Uterus (tissue), 3 donors: ENCODE measurements at regions not wholly inside any gene's neighbourhood (a gene's known extent, or its start where the extent isn't known, plus 50 kb on each side); places are given as distances from the start of the nearest gene placed in this dataset.
"Not testable (repeated sequence)": the region's sequence is repeated elsewhere in the genome, so short reads cannot be mapped to it uniquely, and the experiment has no call there.

Experiments used
- DNase-seq, 2 donors: peaks; one replicate each; pipeline ENCODE4 v3.0.0-alpha.2; 2019 to 2020
- H3K27ac ChIP-seq, 2 donors: fragments of 200-600 bp; sonication (generic); 1 replicate in 1 of 2; 2 replicates in 1 of 2; pipeline ENCODE4 v1.5.1; 2016 to 2018
- H3K27me3 ChIP-seq, 2 donors: fragments of 200-600 bp; sonication (generic); one replicate each; pipeline ENCODE4 v1.5.1; 2018 to 2019; ENCODE audit warnings: control low read depth in 1 of 2
- H3K36me3 ChIP-seq, 2 donors: fragments of 200-600 bp; sonication (generic); one replicate each; pipeline ENCODE4 v1.5.1; 2019; ENCODE audit warnings: control low read depth in 1 of 2
- H3K4me1 ChIP-seq, 2 donors: fragments of 200-600 bp; sonication (generic); one replicate each; pipeline ENCODE4 v1.5.1; 2018 to 2019; ENCODE audit warnings: control low read depth in 1 of 2
- H3K4me3 ChIP-seq, 2 donors: fragments of 200-600 bp; sonication (generic); 1 replicate in 1 of 2; 2 replicates in 1 of 2; pipeline ENCODE4 v1.5.1; 2018 to 2019; ENCODE audit warnings: mild to moderate bottlenecking in 1 of 2
- H3K9me3 ChIP-seq, 2 donors: fragments of 200-600 bp; sonication (generic); one replicate each; pipeline ENCODE4 v1.5.1; 2019; ENCODE audit warnings: control low read depth in 1 of 2
- CTCF ChIP-seq, 4 experiments: fragments of 200-600 bp in 2 of 4; fragments of 450-650 bp in 2 of 4; sonication (generic) in 2 of 4; IDR thresholded peaks; one replicate each; pipeline ENCODE4 v1.5.1; 2016 to 2019; ENCODE audit warnings: antibody characterized with exemption in 4 of 4, mild to moderate bottlenecking in 2 of 4, moderate library complexity in 1 of 4
- POLR2A ChIP-seq, 2 donors: fragments of 450-650 bp; IDR thresholded peaks; one replicate each; pipeline ENCODE4 v1.6.1; 2016; ENCODE audit warnings: antibody characterized with exemption in 2 of 2, mild to moderate bottlenecking in 1 of 2, moderate library complexity in 1 of 2
- intact Hi-C: fragments of 100-400 bp; cut with DNase I; formaldehyde crosslinking; loops from one replicate; pipeline ENCODE4 v1.15.1; 2023; ENCODE audit warnings: low total_unique reads
- donor health status: DM: yes; HTN: yes; CAD: no.

- H3K27me3 ChIP-seq = no peaks in the 10 kb centered on the region
- intact Hi-C loops = no loop called here
- H3K4me1 ChIP-seq = no peaks in the 10 kb centered on the region
- no peak overlapping the region for H3K27ac ChIP-seq
- no peaks in the 10 kb centered on the region for H3K9me3 ChIP-seq
- H3K4me3 ChIP-seq = no peak overlapping the region
- TF ChIP-seq POLR2A (IDR thresholded peaks at IDR 0.05) (no peak), CTCF (IDR thresholded peaks at IDR 0.05) (no peak)
- H3K36me3 ChIP-seq = no peaks in the 10 kb centered on the region
- no peak for DNase-seq
Measured at GRCh38 chr21:23817337-23817736, 1789.9 kb downstream of the MRPL39 start.

GRCh38 chr21:23812485-23812884 lies 1794.8 kb downstream of the MRPL39 start:
- H3K9me3 ChIP-seq = no peaks in the 10 kb centered on the region
- intact Hi-C loops = no loop called here
- no peak for DNase-seq
- TF ChIP-seq POLR2A (IDR thresholded peaks at IDR 0.05) = no peak
- no peak for TF ChIP-seq CTCF (IDR thresholded peaks at IDR 0.05)
- H3K27ac ChIP-seq = no peak overlapping the region
- H3K4me1 ChIP-seq = no peaks in the 10 kb centered on the region
- no peaks in the 10 kb centered on the region for H3K36me3 ChIP-seq
- no peaks in the 10 kb centered on the region for H3K27me3 ChIP-seq
- H3K4me3 ChIP-seq = no peak overlapping the region

- Histone ChIP-seq H3K4me1 (no peaks in the 10 kb centered on the region), H3K27me3 (no peaks in the 10 kb centered on the region), H3K27ac (no peak overlapping the region), H3K36me3 (no peaks in the 10 kb centered on the region), H3K9me3 (no peaks in the 10 kb centered on the region), H3K4me3 (no peak overlapping the region)
- no peak for DNase-seq
- no peak for TF ChIP-seq POLR2A (IDR thresholded peaks at IDR 0.05)
- intact Hi-C loops = no loop called here
Measured at GRCh38 chr21:23811805-23812204, 1795.5 kb downstream of the MRPL39 start.

- no peaks in the 10 kb centered on the region for H3K9me3 ChIP-seq
- no peak overlapping the region for H3K4me3 ChIP-seq
- intact Hi-C loops = no loop called here
- DNase-seq = no peak
- H3K36me3 ChIP-seq = no peaks in the 10 kb centered on the region
- TF ChIP-seq CTCF (IDR thresholded peaks at IDR 0.05) = no peak
- no peak for TF ChIP-seq POLR2A (IDR thresholded peaks at IDR 0.05)
- H3K4me1 ChIP-seq = no peaks in the 10 kb centered on the region
- H3K27ac ChIP-seq = no peak overlapping the region
- H3K27me3 ChIP-seq = no peaks in the 10 kb centered on the region
Measured at GRCh38 chr21:23809573-23809972, 1797.7 kb downstream of the MRPL39 start.

GRCh38 chr21:23806966-23807548 lies 1800.2 kb downstream of the MRPL39 start:
- H3K27ac ChIP-seq, H3K36me3 ChIP-seq, H3K4me1 ChIP-seq, H3K27me3 ChIP-seq, H3K4me3 ChIP-seq, intact Hi-C loops, DNase-seq, H3K9me3 ChIP-seq: not testable (repeated sequence)

- no peaks in the 10 kb centered on the region for H3K27me3 ChIP-seq
- intact Hi-C loops = no loop called here
- TF ChIP-seq POLR2A (IDR thresholded peaks at IDR 0.05) (no peak), CTCF (IDR thresholded peaks at IDR 0.05) (no peak)
- no peaks in the 10 kb centered on the region for H3K4me1 ChIP-seq
- H3K4me3 ChIP-seq = no peak overlapping the region
- no peak for DNase-seq
- H3K27ac ChIP-seq = no peak overlapping the region
- no peaks in the 10 kb centered on the region for H3K9me3 ChIP-seq
- no peaks in the 10 kb centered on the region for H3K36me3 ChIP-seq
Measured at GRCh38 chr21:23804866-23805265, 1802.4 kb downstream of the MRPL39 start.
